Liver (tissue), 3 donors: ENCODE measurements at regions not wholly inside any gene's neighbourhood (a gene's known extent, or its start where the extent isn't known, plus 50 kb on each side); places are given as distances from the start of the nearest gene placed in this dataset.

Experiments
- FOXA1 ChIP-seq: IDR thresholded peaks from 2 replicates; pipeline ENCODE4 v1.6.1; 2016; ENCODE audit warnings: antibody characterized with exemption
- JUND ChIP-seq, 2 donors: IDR thresholded peaks; 2 replicates each; pipeline ENCODE4 v1.6.1; 2016; ENCODE audit warnings: antibody characterized with exemption in 2 of 2
- TF ChIP-seq, protein P1 (sequence below): fragments of 150-350 bp; IDR thresholded peaks from 2 replicates; pipeline ENCODE4 v1.5.1; 2017; ENCODE audit warnings: improper control_type of control experiment, low read depth, low read length; ENCODE audit not compliant: missing input control
- donor health status: healthy.
- donor health status: healthy.

DNA sequence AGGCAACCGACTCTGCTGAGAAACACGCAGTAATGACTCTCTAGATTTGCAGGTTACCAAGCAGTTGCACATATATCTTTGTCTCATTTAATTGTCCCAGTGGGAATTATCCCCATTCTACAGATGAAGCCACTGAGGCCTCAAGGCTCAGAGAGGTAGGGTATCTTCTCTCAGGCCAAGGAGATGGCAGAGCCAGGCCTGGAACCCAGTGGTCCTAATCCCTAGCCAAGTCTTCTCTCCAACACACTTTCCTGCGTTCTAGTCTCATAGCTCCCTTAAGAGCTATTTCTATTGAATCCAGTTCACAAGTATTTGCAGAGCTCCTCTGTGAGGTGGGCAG is 181.3 kb upstream of the BCOR start:
- TF ChIP-seq, protein P1, sequence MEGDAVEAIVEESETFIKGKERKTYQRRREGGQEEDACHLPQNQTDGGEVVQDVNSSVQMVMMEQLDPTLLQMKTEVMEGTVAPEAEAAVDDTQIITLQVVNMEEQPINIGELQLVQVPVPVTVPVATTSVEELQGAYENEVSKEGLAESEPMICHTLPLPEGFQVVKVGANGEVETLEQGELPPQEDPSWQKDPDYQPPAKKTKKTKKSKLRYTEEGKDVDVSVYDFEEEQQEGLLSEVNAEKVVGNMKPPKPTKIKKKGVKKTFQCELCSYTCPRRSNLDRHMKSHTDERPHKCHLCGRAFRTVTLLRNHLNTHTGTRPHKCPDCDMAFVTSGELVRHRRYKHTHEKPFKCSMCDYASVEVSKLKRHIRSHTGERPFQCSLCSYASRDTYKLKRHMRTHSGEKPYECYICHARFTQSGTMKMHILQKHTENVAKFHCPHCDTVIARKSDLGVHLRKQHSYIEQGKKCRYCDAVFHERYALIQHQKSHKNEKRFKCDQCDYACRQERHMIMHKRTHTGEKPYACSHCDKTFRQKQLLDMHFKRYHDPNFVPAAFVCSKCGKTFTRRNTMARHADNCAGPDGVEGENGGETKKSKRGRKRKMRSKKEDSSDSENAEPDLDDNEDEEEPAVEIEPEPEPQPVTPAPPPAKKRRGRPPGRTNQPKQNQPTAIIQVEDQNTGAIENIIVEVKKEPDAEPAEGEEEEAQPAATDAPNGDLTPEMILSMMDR, result no peak
- no peak for TF ChIP-seq FOXA1
- no peak for TF ChIP-seq JUND (IDR thresholded peaks at IDR 0.05)
